NCI-H128 (cell line): ENCODE measurements at regions not wholly inside any gene's neighbourhood (a gene's known extent, or its start where the extent isn't known, plus 50 kb on each side); places are given as distances from the start of the nearest gene placed in this dataset.

Experiments used
- DNase-seq: peaks from one replicate; lab custom pipeline; 2025; ENCODE audit not compliant: unreplicated experiment; lab: John Stamatoyannopoulos, UW

- no peak for DNase-seq
Measured at GRCh38 chr4:138696058-138696457, 319.5 kb upstream of the NOCT start.

- DNase-seq = no peak
Measured at GRCh38 chr4:138693526-138693925, 322.1 kb upstream of the NOCT start.

GRCh38 chr4:138692411-138692810, 323.2 kb upstream of the NOCT start:
- no peak for DNase-seq

GRCh38 chr4:138689593-138689992, 326.0 kb upstream of the NOCT start:
- no peak for DNase-seq

GRCh38 chr4:138689187-138689586, 326.4 kb upstream of the NOCT start:
- DNase-seq = no peak

GRCh38 chr4:138688408-138689085, 327.0 kb upstream of the NOCT start:
- DNase-seq = no peak

GRCh38 chr4:138686106-138686835, 329.3 kb upstream of the NOCT start:
- no peak for DNase-seq

GRCh38 chr4:138685316-138685715, 330.3 kb upstream of the NOCT start:
- DNase-seq = no peak

GRCh38 chr4:138680989-138681604, 334.5 kb upstream of the NOCT start:
- DNase-seq = peak; percentile 22

GRCh38 chr4:138680256-138680655, 335.3 kb upstream of the NOCT start:
- DNase-seq = no peak

- DNase-seq = no peak
Measured at GRCh38 chr4:138678985-138679746, 336.4 kb upstream of the NOCT start.

GRCh38 chr4:138677748-138678147, 337.8 kb upstream of the NOCT start:
- no peak for DNase-seq

GRCh38 chr4:138677212-138677611, 338.4 kb upstream of the NOCT start:
- DNase-seq = no peak

GRCh38 chr4:138675685-138676084, 339.9 kb upstream of the NOCT start:
- no peak for DNase-seq

GRCh38 chr4:138674209-138674608, 341.4 kb upstream of the NOCT start:
- no peak for DNase-seq

GRCh38 chr4:138673053-138673452, 342.5 kb upstream of the NOCT start:
- DNase-seq = no peak

- no peak for DNase-seq
Measured at GRCh38 chr4:138672393-138672976, 343.1 kb upstream of the NOCT start.

GRCh38 chr4:138671606-138672084, 343.9 kb upstream of the NOCT start:
- no peak for DNase-seq

GRCh38 chr4:138671106-138671505, 344.5 kb upstream of the NOCT start:
- no peak for DNase-seq

- no peak for DNase-seq
Measured at GRCh38 chr4:138670681-138671080, 344.9 kb upstream of the NOCT start.
